ENCODE measurements at regions not wholly inside any gene's neighbourhood (a gene's known extent, or its start where the extent isn't known, plus 50 kb on each side); places are given as distances from the start of the nearest gene placed in this dataset.

GRCh38 chr2:123073956-123074355 lies 951.1 kb upstream of the CNTNAP5 start:
- TF ChIP-seq CTCF (IDR thresholded peaks at IDR 0.05) (no peak), POLR2A (IDR thresholded peaks at IDR 0.05) (no peak)

All from Peyer's patch (tissue), 4 donors.